ENCODE measurements at regions not wholly inside any gene's neighbourhood (a gene's known extent, or its start where the extent isn't known, plus 50 kb on each side); places are given as distances from the start of the nearest gene placed in this dataset.

DNA sequence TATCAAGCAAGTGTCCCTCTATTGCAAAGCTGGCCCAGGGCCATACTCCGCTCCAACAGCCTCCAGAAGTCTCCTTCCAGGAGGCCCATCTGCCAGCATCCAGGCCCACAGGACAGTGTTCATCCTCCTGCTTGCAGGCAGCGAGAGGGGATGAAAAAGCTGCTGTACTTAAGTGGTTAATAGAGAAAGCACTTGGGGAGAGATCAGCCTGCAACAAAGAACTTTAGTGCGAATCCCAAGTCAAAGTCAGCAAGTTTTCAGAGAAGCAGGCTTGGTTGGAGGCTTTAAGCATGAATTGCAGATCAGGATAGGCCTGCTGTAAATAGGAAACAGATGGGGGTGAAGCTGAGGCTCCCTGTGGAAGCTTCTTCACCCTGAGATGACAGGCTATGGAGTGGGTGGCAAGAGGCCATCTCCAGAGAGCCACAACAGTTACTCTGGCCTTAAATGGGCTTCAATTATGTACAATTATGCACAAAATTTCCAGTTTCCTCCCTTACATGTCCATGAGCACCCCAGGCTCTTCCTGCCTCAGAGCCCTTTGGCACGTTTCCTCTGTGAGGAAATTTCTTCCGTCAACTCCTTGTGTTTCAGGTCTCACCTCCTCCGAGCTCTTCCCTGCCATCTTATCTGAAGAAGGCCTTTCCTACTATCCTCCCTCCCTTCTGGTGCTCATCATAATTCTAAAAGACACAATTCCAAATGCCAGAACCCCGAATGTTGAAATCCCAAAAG, 98.0 kb upstream of the NR3C1 start:
- TF ChIP-seq, protein P1, sequence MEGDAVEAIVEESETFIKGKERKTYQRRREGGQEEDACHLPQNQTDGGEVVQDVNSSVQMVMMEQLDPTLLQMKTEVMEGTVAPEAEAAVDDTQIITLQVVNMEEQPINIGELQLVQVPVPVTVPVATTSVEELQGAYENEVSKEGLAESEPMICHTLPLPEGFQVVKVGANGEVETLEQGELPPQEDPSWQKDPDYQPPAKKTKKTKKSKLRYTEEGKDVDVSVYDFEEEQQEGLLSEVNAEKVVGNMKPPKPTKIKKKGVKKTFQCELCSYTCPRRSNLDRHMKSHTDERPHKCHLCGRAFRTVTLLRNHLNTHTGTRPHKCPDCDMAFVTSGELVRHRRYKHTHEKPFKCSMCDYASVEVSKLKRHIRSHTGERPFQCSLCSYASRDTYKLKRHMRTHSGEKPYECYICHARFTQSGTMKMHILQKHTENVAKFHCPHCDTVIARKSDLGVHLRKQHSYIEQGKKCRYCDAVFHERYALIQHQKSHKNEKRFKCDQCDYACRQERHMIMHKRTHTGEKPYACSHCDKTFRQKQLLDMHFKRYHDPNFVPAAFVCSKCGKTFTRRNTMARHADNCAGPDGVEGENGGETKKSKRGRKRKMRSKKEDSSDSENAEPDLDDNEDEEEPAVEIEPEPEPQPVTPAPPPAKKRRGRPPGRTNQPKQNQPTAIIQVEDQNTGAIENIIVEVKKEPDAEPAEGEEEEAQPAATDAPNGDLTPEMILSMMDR (conservative IDR thresholded peaks at IDR 0.05 in 1 of 2, IDR thresholded peaks at IDR 0.05 in 1 of 2; ENCODE audit: low read depth in 1 of 2, low read length in 2 of 2): no peak
- TF ChIP-seq EZH2 (IDR thresholded peaks at IDR 0.05; ENCODE audit: low read length, missing control alignments): no peak

Measured in fibroblast of lung (primary cell).